ENCODE measurements at regions not wholly inside any gene's neighbourhood (a gene's known extent, or its start where the extent isn't known, plus 50 kb on each side); places are given as distances from the start of the nearest gene placed in this dataset.

- H3K27me3 ChIP-seq (ENCODE audit: insufficient read depth), result no peaks in the 10 kb centered on the region
- DNase-seq (ENCODE audit: low spot score), result no peak
- H3K4me2 ChIP-seq, result no peak overlapping the region
- no peaks in the 10 kb centered on the region for H3F3A ChIP-seq (replicated peaks; ENCODE audit: low read depth)
- 0 out of 2 replicates have a peak overlapping the region, but pooled peaks have one; percentile 26 for H3K27ac ChIP-seq (ENCODE audit: low read depth)
- no peak overlapping the region for H3K4me3 Mint-ChIP-seq
- H2AFZ ChIP-seq, result no peak overlapping the region
- H3K36me3 ChIP-seq (ENCODE audit: insufficient read depth), result no peaks in the 10 kb centered on the region
- ATAC-seq, result no peak
- H3K4me1 Mint-ChIP-seq, result peaks cover 36% of the 10 kb centered on the region
- H3K9me2 ChIP-seq (ENCODE audit: insufficient read depth), result peaks cover 5% of the 10 kb centered on the region; the same call in 1 of the 2 replicates
- TF ChIP-seq CREB1 (CRISPR knock-in tag; IDR thresholded peaks at IDR 0.05; ENCODE audit: low read depth) (no peak), STAT1 (IDR thresholded peaks at IDR 0.05; ENCODE audit: unreplicated experiment) (no peak), EZH2phosphoT487 (IDR thresholded peaks at IDR 0.05; ENCODE audit: unreplicated experiment) (no peak), ZNF462 (CRISPR knock-in tag; IDR thresholded peaks at IDR 0.05) (no peak), POLR2AphosphoS5 (IDR thresholded peaks at IDR 0.05; ENCODE audit: low read depth) (no peak), ZNF331 (CRISPR knock-in tag; IDR thresholded peaks at IDR 0.05; ENCODE audit: low read depth) (no peak), ZNF114 (CRISPR knock-in tag; IDR thresholded peaks at IDR 0.05) (no peak), EZH2 (IDR thresholded peaks at IDR 0.05; ENCODE audit: low read depth, unreplicated experiment) (no peak), NANOG (IDR thresholded peaks at IDR 0.05; ENCODE audit: borderline replicate concordance) (no peak), ETS1 (IDR thresholded peaks at IDR 0.05) (no peak), REST (IDR thresholded peaks at IDR 0.05; ENCODE audit: unreplicated experiment) (no peak), CTCF (conservative IDR thresholded peaks at IDR 0.05; ENCODE audit: low read depth in 2 of 2) (no peak), JUNB (IDR thresholded peaks at IDR 0.05; ENCODE audit: unreplicated experiment) (no peak)
- H3K4me3 ChIP-seq, result no peak overlapping the region
- H3K27ac Mint-ChIP-seq, result no peak overlapping the region; the same call in 1 of the 2 replicates
- peaks cover 32% of the 10 kb centered on the region for H3K4me1 ChIP-seq (ENCODE audit: insufficient read depth)
- H3K79me2 ChIP-seq (replicated peaks; ENCODE audit: insufficient read depth), result no peaks in the 10 kb centered on the region
- H3K9me3 Mint-ChIP-seq, result no peaks in the 10 kb centered on the region
- no peaks in the 10 kb centered on the region for H3K27me3 Mint-ChIP-seq (ENCODE audit: insufficient read depth, low read depth, poor library complexity)
- no peaks in the 10 kb centered on the region for H3K36me3 Mint-ChIP-seq (ENCODE audit: low read depth)
- H4K20me1 ChIP-seq (replicated peaks; ENCODE audit: insufficient read depth), result no peaks in the 10 kb centered on the region
These were observed 469.1 kb upstream of the BTBD3 start for GRCh38 chr20:11448554-11448953.

All from GM23338 (cell line).